Progenitor cell of endocrine pancreas (in vitro differentiated cells): ENCODE measurements at regions not wholly inside any gene's neighbourhood (a gene's known extent, or its start where the extent isn't known, plus 50 kb on each side); places are given as distances from the start of the nearest gene placed in this dataset. TPM values are rescaled to one million over a fixed set of nuclear protein-coding genes. Genes with fewer than 3 reads are reported as not detected.

ENCODE experiments used
- DNase-seq: peaks from one replicate; pipeline ENCODE4 v3.0.0; 2021; ENCODE audit warnings: low spot score; ENCODE audit not compliant: unreplicated experiment
- H3K27ac Mint-ChIP-seq: 2 replicates; pipeline ENCODE4 v1.8.0; 2021; ENCODE audit warnings: mild to moderate bottlenecking, moderate library complexity, mixed read lengths
- H3K27me3 Mint-ChIP-seq: 2 replicates; pipeline ENCODE4 v1.8.0; 2021; ENCODE audit warnings: mixed read lengths
- H3K36me3 Mint-ChIP-seq: 2 replicates; pipeline ENCODE4 v1.8.0; 2022; ENCODE audit warnings: mixed read lengths; ENCODE audit not compliant: insufficient read depth
- H3K4me1 Mint-ChIP-seq: 2 replicates; pipeline ENCODE4 v1.8.0; 2021; ENCODE audit warnings: low read depth, mixed read lengths
- H3K4me3 Mint-ChIP-seq: 2 replicates; pipeline ENCODE4 v1.8.0; 2021; ENCODE audit warnings: low read depth, mild to moderate bottlenecking, moderate library complexity, mixed read lengths
- H3K9me3 Mint-ChIP-seq: 2 replicates; pipeline ENCODE4 v1.8.0; 2021; ENCODE audit warnings: low read depth, mixed read lengths
- microRNA-seq: library from miRNA; unstranded; fragments of <30 nt; microRNA quantifications from one replicate; pipeline ENCODE4 v1.1.0, GENCODE V29; 2020; ENCODE audit warnings: borderline number of aligned reads; ENCODE audit not compliant: unreplicated experiment
- TF ChIP-seq, protein P1 (sequence below): fragments of 200-600 bp; sonication (generic); IDR thresholded peaks from one replicate; pipeline ENCODE4 v1.5.0; 2021; ENCODE audit warnings: antibody characterized with exemption, mild to moderate bottlenecking; ENCODE audit not compliant: unreplicated experiment

DNA sequence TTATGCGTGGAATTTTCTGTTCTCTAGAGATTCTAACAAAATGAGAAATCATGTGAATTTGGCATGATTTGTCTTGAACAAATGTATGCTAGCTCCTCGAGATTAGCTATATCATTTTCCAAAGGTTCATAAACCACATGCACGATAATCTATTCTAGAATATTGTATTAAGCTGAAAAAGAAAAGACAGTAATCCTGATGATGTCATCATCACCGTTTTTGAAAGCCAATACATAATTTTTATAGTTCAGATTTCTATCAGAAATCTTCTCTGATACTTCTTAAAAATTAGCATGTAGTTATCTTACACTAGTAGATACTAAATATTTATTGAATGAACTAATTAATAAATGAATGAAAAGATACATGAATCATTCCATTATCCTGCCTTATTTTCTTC, 111.2 kb downstream of the HAO1 start:
- no peak overlapping the region for H3K27ac Mint-ChIP-seq
- TF ChIP-seq, protein P1, sequence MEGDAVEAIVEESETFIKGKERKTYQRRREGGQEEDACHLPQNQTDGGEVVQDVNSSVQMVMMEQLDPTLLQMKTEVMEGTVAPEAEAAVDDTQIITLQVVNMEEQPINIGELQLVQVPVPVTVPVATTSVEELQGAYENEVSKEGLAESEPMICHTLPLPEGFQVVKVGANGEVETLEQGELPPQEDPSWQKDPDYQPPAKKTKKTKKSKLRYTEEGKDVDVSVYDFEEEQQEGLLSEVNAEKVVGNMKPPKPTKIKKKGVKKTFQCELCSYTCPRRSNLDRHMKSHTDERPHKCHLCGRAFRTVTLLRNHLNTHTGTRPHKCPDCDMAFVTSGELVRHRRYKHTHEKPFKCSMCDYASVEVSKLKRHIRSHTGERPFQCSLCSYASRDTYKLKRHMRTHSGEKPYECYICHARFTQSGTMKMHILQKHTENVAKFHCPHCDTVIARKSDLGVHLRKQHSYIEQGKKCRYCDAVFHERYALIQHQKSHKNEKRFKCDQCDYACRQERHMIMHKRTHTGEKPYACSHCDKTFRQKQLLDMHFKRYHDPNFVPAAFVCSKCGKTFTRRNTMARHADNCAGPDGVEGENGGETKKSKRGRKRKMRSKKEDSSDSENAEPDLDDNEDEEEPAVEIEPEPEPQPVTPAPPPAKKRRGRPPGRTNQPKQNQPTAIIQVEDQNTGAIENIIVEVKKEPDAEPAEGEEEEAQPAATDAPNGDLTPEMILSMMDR, result no peak
- H3K4me3 Mint-ChIP-seq, result no peak overlapping the region
- H3K9me3 Mint-ChIP-seq, result peaks cover under 1% of the 10 kb centered on the region
- H3K4me1 Mint-ChIP-seq, result no peaks in the 10 kb centered on the region
- DNase-seq, result no peak
- no peaks in the 10 kb centered on the region for H3K27me3 Mint-ChIP-seq
- no peaks in the 10 kb centered on the region for H3K36me3 Mint-ChIP-seq

DNA sequence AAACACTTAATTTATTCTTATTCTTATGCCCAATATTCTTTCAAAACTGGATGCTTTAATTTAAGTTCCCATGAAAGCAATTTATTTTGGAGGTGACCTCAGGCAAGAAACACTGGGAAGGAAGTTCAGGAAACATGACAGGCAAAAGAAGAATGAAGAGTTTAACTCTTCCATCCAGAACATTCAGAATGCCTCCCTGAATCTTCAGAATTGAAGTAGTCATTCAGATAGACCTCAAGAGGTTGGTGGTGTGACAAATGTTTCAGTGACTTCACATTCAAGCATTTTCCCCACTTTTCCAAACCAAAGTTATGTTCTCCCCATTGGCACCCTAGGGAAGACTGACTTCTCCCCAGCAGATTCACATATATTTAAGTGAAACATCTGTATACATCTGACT, 110.5 kb downstream of the HAO1 start:
- H3K27me3 Mint-ChIP-seq, result no peaks in the 10 kb centered on the region
- TF ChIP-seq, protein P1, result no peak
- H3K27ac Mint-ChIP-seq, result no peak overlapping the region
- no peaks in the 10 kb centered on the region for H3K4me1 Mint-ChIP-seq
- peaks cover 3% of the 10 kb centered on the region for H3K9me3 Mint-ChIP-seq
- no peak for DNase-seq
- H3K36me3 Mint-ChIP-seq, result no peaks in the 10 kb centered on the region
- H3K4me3 Mint-ChIP-seq, result no peak overlapping the region

Small RNA genes in the stretch of these regions (microRNA-seq; reads per million reads assigned to microRNA genes)
- gene MIR8062, result not detected
